ENCODE measurements at regions not wholly inside any gene's neighbourhood (a gene's known extent, or its start where the extent isn't known, plus 50 kb on each side); places are given as distances from the start of the nearest gene placed in this dataset.

DNA sequence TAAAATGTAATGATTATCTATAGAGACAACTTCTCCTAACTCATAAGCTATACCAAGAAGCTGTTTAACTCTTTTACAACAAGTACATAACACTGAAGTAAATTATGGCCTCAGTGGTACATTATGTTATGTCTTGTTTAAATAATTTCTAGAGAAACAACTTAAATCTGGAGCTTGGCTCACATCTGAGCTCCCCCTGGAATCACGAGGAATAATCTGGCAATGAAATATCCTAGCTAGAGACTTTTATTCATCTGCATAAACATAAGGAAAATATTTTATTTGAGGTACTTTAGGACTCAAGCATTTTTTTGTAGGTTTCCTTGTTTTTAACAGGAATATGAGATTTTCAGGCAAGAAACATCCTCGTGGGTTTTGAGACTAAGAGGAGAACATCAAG lies 354.7 kb upstream of the SLC7A11 start:
- Histone ChIP-seq H3K9me3 (replicated peaks in 1 of 2; ENCODE audit: control insufficient read depth in 1 of 2, insufficient read depth in 1 of 2, low read length in 2 of 2) (no peaks in the 10 kb centered on the region), H3K27ac (ENCODE audit: low read depth in 1 of 2, low read length in 2 of 2) (no peak overlapping the region), H3K27me3 (ENCODE audit: control insufficient read depth in 2 of 2, insufficient read depth in 2 of 2, low read length in 2 of 2) (no peaks in the 10 kb centered on the region), H3K4me1 (ENCODE audit: control insufficient read depth in 1 of 2, insufficient read depth in 2 of 2, low read length in 2 of 2) (no peaks in the 10 kb centered on the region), H3K36me3 (replicated peaks in 1 of 2; ENCODE audit: control insufficient read depth in 1 of 2, insufficient read depth in 2 of 2, low read length in 2 of 2) (no peaks in the 10 kb centered on the region), H4K20me1 (ENCODE audit: insufficient read depth, low read length) (no peaks in the 10 kb centered on the region), H3K79me2 (ENCODE audit: insufficient read depth, low read length) (no peaks in the 10 kb centered on the region), H3K4me3 (replicated peaks in 1 of 3; ENCODE audit: low read depth in 2 of 3, low read length in 3 of 3) (no peak overlapping the region), H3K9ac (ENCODE audit: insufficient read depth, low read length, poor library complexity, severe bottlenecking) (no peak overlapping the region), H2AFZ (ENCODE audit: insufficient read depth, low read depth, low read length, poor library complexity, severe bottlenecking) (no peak overlapping the region), H3K4me2 (replicated peaks; ENCODE audit: extremely low read depth, low read length, poor library complexity, severe bottlenecking) (no peak overlapping the region)
- no peak for DNase-seq
- Mint-ChIP-seq H3K36me3 (no peaks in the 10 kb centered on the region), H3K4me1 (no peaks in the 10 kb centered on the region), H3K4me3 (no peak overlapping the region), H3K27ac (no peak overlapping the region), H3K9me3 (peaks cover 0 to 5% (median 0%) of the 10 kb centered on the region in 7 donors), H3K27me3 (ENCODE audit: low read depth in 3 of 3) (peaks cover 0 to 4% (median 0%) of the 10 kb centered on the region in 3 donors)
- WGBS (ENCODE audit: insufficient coverage), result no CpG with 5 or more reads among the region's 2 CpGs
- TF ChIP-seq, protein P1, sequence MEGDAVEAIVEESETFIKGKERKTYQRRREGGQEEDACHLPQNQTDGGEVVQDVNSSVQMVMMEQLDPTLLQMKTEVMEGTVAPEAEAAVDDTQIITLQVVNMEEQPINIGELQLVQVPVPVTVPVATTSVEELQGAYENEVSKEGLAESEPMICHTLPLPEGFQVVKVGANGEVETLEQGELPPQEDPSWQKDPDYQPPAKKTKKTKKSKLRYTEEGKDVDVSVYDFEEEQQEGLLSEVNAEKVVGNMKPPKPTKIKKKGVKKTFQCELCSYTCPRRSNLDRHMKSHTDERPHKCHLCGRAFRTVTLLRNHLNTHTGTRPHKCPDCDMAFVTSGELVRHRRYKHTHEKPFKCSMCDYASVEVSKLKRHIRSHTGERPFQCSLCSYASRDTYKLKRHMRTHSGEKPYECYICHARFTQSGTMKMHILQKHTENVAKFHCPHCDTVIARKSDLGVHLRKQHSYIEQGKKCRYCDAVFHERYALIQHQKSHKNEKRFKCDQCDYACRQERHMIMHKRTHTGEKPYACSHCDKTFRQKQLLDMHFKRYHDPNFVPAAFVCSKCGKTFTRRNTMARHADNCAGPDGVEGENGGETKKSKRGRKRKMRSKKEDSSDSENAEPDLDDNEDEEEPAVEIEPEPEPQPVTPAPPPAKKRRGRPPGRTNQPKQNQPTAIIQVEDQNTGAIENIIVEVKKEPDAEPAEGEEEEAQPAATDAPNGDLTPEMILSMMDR (IDR thresholded peaks at IDR 0.05), result no peak
- intact Hi-C loops (cut with micrococcal nuclease), result no loop called here

DNA sequence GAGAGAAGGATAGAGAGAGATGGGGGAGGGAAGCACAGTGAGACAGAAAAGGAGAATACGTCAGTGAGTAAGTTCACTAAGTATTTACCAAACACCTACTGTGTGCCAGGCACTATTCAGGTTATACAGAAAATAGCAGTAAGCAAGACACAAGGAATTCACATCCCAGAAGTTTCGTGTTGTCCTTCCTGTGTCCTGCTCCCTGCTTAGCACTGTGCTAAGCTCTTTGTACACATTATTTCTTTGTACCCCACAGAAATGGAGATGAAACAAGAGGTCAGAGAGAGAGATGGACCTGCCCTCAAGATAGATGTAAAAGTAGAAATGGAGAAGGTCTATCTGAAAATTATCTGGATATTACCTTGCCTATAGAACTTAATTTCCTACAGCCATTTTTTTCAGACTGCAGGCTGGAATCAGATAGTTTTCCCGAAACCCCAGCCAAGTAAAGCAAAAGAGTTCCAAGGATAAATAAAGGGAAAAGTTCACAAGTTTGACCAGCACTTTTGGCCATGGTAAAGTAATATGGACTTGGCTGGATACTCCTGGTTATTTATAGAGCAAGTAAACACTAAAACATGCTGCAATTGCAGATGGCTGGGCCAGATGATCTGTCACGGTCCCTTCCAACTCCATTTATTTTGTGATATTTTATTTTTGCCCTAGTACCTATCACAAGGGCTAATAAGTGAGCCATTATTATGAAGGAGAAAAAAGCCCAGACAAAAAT lies 353.7 kb upstream of the SLC7A11 start:
- Mint-ChIP-seq H3K27ac (no peak overlapping the region), H3K36me3 (no peaks in the 10 kb centered on the region), H3K4me3 (no peak overlapping the region), H3K27me3 (ENCODE audit: low read depth in 3 of 3) (peaks cover 0 to 4% (median 0%) of the 10 kb centered on the region in 3 donors), H3K4me1 (no peaks in the 10 kb centered on the region), H3K9me3 (peaks cover 0 to 5% (median 0%) of the 10 kb centered on the region in 7 donors)
- no peaks in the 10 kb centered on the region for H3K79me2 ChIP-seq (ENCODE audit: insufficient read depth, low read length)
- H3K9me3 ChIP-seq (replicated peaks in 1 of 2; ENCODE audit: control insufficient read depth in 1 of 2, insufficient read depth in 1 of 2, low read length in 2 of 2), result no peaks in the 10 kb centered on the region
- DNase-seq, result no peak
- H3K27me3 ChIP-seq (ENCODE audit: control insufficient read depth in 2 of 2, insufficient read depth in 2 of 2, low read length in 2 of 2), result no peaks in the 10 kb centered on the region
- TF ChIP-seq, protein P1 (IDR thresholded peaks at IDR 0.05), result no peak
- intact Hi-C loops (cut with micrococcal nuclease), result no loop called here
- H4K20me1 ChIP-seq (ENCODE audit: insufficient read depth, low read length), result no peaks in the 10 kb centered on the region
- no peak overlapping the region for H3K4me3 ChIP-seq (replicated peaks in 1 of 3; ENCODE audit: low read depth in 2 of 3, low read length in 3 of 3)
- H3K27ac ChIP-seq (ENCODE audit: low read depth in 1 of 2, low read length in 2 of 2), result no peak overlapping the region
- H3K9ac ChIP-seq (ENCODE audit: insufficient read depth, low read length, poor library complexity, severe bottlenecking), result no peak overlapping the region
- H3K4me2 ChIP-seq (replicated peaks; ENCODE audit: extremely low read depth, low read length, poor library complexity, severe bottlenecking), result no peak overlapping the region
- H3K4me1 ChIP-seq (ENCODE audit: control insufficient read depth in 1 of 2, insufficient read depth in 2 of 2, low read length in 2 of 2), result no peaks in the 10 kb centered on the region
- WGBS (ENCODE audit: insufficient coverage), result no CpG with 5 or more reads among the region's 4 CpGs
- no peak overlapping the region for H2AFZ ChIP-seq (ENCODE audit: insufficient read depth, low read depth, low read length, poor library complexity, severe bottlenecking)
- no peaks in the 10 kb centered on the region for H3K36me3 ChIP-seq (replicated peaks in 1 of 2; ENCODE audit: control insufficient read depth in 1 of 2, insufficient read depth in 2 of 2, low read length in 2 of 2)

All from CD14-positive monocyte (primary cell).